ENCODE measurements at regions not wholly inside any gene's neighbourhood (a gene's known extent, or its start where the extent isn't known, plus 50 kb on each side); places are given as distances from the start of the nearest gene placed in this dataset.

GRCh38 chr15:39438260-39438659 lies 142.6 kb upstream of the THBS1 start:
- no peak overlapping the region for H3K4me3 ChIP-seq (ENCODE audit: low read depth, low read length)

GRCh38 chr15:39438799-39439592 lies 141.9 kb upstream of the THBS1 start:
- no peak overlapping the region for H3K4me3 ChIP-seq (ENCODE audit: low read depth, low read length)
- no peak for TF ChIP-seq CTCF (IDR thresholded peaks at IDR 0.05; ENCODE audit: low read depth, low read length)

More at GRCh38 chr15:39438260-39438659, 142.6 kb upstream of the THBS1 start:
- no peak for TF ChIP-seq CTCF (IDR thresholded peaks at IDR 0.05; ENCODE audit: low read depth, low read length)

- H3K4me3 ChIP-seq (ENCODE audit: low read depth, low read length), result no peak overlapping the region
- no peak for TF ChIP-seq CTCF (IDR thresholded peaks at IDR 0.05; ENCODE audit: low read depth, low read length)
These were observed 138.0 kb upstream of the THBS1 start for GRCh38 chr15:39442898-39443297.

- no peak overlapping the region for H3K4me3 ChIP-seq (ENCODE audit: low read depth, low read length)
- no peak for TF ChIP-seq CTCF (IDR thresholded peaks at IDR 0.05; ENCODE audit: low read depth, low read length)
These were observed 137.1 kb upstream of the THBS1 start for GRCh38 chr15:39443659-39444219.

GRCh38 chr15:39444735-39445470 lies 136.0 kb upstream of the THBS1 start:
- H3K4me3 ChIP-seq (ENCODE audit: low read depth, low read length), result no peak overlapping the region
- no peak for TF ChIP-seq CTCF (IDR thresholded peaks at IDR 0.05; ENCODE audit: low read depth, low read length)

- TF ChIP-seq CTCF (IDR thresholded peaks at IDR 0.05; ENCODE audit: low read depth, low read length), result no peak
- no peak overlapping the region for H3K4me3 ChIP-seq (ENCODE audit: low read depth, low read length)
These were observed 134.9 kb upstream of the THBS1 start for GRCh38 chr15:39445931-39446330.

GRCh38 chr15:39447346-39447745 lies 133.5 kb upstream of the THBS1 start:
- no peak for TF ChIP-seq CTCF (IDR thresholded peaks at IDR 0.05; ENCODE audit: low read depth, low read length)
- H3K4me3 ChIP-seq (ENCODE audit: low read depth, low read length), result no peak overlapping the region

Data from WI38 (cell line).